ENCODE measurements at regions not wholly inside any gene's neighbourhood (a gene's known extent, or its start where the extent isn't known, plus 50 kb on each side); places are given as distances from the start of the nearest gene placed in this dataset.

DNA sequence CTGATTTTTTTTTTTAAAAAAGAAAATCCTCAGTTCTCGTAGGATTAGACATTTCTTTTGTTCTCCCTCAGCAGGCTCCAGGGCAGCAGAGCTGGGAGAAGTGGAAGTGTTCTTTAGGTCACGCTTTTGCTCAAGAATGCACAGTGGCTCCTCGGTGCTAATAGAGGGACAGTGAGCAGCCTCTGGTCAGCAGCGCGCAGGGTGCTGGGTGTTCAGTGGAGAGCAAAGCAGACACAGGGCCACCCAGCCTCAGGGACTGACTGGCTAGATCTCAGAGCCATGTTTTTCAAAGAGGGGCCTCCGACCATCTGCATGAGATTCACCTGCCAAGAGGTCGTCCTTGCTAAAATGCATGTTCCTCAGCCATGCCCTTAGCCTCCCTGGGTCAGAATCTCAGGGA, 218.8 kb downstream of the HAUS1 start:
- Histone ChIP-seq H3K4me1 (peaks cover 43% of the 10 kb centered on the region), H4K20me1 (ENCODE audit: low read depth) (no peaks in the 10 kb centered on the region), H3F3A (ENCODE audit: low read depth) (peaks cover 30% of the 10 kb centered on the region), H3K27me3 (no peaks in the 10 kb centered on the region), H3K4me2 (peak overlapping the region; percentile 66), H2AFZ (replicated peaks) (no peak overlapping the region), H3K27ac (peak overlapping the region; percentile 33), H3K36me3 (no peaks in the 10 kb centered on the region), H3K79me2 (ENCODE audit: low read depth) (no peaks in the 10 kb centered on the region), H3K9me3 (ENCODE audit: low read depth) (no peaks in the 10 kb centered on the region), H3K9ac (no peak overlapping the region), H3K4me3 (no peak overlapping the region)
- no peaks in the 10 kb centered on the region for H3K9me3 Mint-ChIP-seq
- H3K4me3 Mint-ChIP-seq = peak overlapping the region; percentile 37
- DNase-seq (ENCODE audit: low spot score) = peak; percentile 79
- H3K4me1 Mint-ChIP-seq = peaks cover 39% of the 10 kb centered on the region
- no peaks in the 10 kb centered on the region for H3K36me3 Mint-ChIP-seq
- H3K27ac Mint-ChIP-seq = no peak overlapping the region
- TF ChIP-seq EZH2 (IDR thresholded peaks at IDR 0.05) (no peak), EZH2phosphoT487 (IDR thresholded peaks at IDR 0.05) (no peak)
- TF ChIP-seq, protein P1, sequence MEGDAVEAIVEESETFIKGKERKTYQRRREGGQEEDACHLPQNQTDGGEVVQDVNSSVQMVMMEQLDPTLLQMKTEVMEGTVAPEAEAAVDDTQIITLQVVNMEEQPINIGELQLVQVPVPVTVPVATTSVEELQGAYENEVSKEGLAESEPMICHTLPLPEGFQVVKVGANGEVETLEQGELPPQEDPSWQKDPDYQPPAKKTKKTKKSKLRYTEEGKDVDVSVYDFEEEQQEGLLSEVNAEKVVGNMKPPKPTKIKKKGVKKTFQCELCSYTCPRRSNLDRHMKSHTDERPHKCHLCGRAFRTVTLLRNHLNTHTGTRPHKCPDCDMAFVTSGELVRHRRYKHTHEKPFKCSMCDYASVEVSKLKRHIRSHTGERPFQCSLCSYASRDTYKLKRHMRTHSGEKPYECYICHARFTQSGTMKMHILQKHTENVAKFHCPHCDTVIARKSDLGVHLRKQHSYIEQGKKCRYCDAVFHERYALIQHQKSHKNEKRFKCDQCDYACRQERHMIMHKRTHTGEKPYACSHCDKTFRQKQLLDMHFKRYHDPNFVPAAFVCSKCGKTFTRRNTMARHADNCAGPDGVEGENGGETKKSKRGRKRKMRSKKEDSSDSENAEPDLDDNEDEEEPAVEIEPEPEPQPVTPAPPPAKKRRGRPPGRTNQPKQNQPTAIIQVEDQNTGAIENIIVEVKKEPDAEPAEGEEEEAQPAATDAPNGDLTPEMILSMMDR (IDR thresholded peaks at IDR 0.05) = no peak
- H3K27me3 Mint-ChIP-seq (ENCODE audit: insufficient read depth, low read depth) = peaks cover 22% of the 10 kb centered on the region

- no peaks in the 10 kb centered on the region for H3K36me3 Mint-ChIP-seq
- peaks cover 39% of the 10 kb centered on the region for H3K4me1 Mint-ChIP-seq
- no peaks in the 10 kb centered on the region for H4K20me1 ChIP-seq (ENCODE audit: low read depth)
- no peaks in the 10 kb centered on the region for H3K36me3 ChIP-seq
- no peaks in the 10 kb centered on the region for H3K9me3 ChIP-seq (ENCODE audit: low read depth)
- no peaks in the 10 kb centered on the region for H3K9me3 Mint-ChIP-seq
- H3K4me3 ChIP-seq = no peak overlapping the region
- H3K27me3 Mint-ChIP-seq (ENCODE audit: insufficient read depth, low read depth) = peaks cover 23% of the 10 kb centered on the region
- peaks cover 30% of the 10 kb centered on the region for H3F3A ChIP-seq (ENCODE audit: low read depth)
- TF ChIP-seq, protein P1 (IDR thresholded peaks at IDR 0.05) = no peak
- no peak for TF ChIP-seq EZH2phosphoT487 (IDR thresholded peaks at IDR 0.05)
- no peak for TF ChIP-seq EZH2 (IDR thresholded peaks at IDR 0.05)
- DNase-seq (ENCODE audit: low spot score) = no peak
- H3K27ac Mint-ChIP-seq = peak overlapping the region; percentile 51
- H3K4me3 Mint-ChIP-seq = peak overlapping the region; percentile 30
- H3K27ac ChIP-seq = no peak overlapping the region
- H3K79me2 ChIP-seq (ENCODE audit: low read depth) = no peaks in the 10 kb centered on the region
- H3K4me2 ChIP-seq = peak overlapping the region; percentile 43
- H3K9ac ChIP-seq = no peak overlapping the region
- peaks cover 43% of the 10 kb centered on the region for H3K4me1 ChIP-seq
- peak overlapping the region; percentile 19 for H2AFZ ChIP-seq (replicated peaks)
- H3K27me3 ChIP-seq = no peaks in the 10 kb centered on the region
These were observed 220.1 kb downstream of the HAUS1 start for GRCh38 chr18:46324087-46324955.

GRCh38 chr18:46325895-46326294, 221.7 kb downstream of the HAUS1 start:
- DNase-seq (ENCODE audit: low spot score) = no peak
- no peaks in the 10 kb centered on the region for H3K79me2 ChIP-seq (ENCODE audit: low read depth)
- no peak overlapping the region for H2AFZ ChIP-seq (replicated peaks)
- no peak overlapping the region for H3K9ac ChIP-seq
- no peak overlapping the region for H3K4me3 Mint-ChIP-seq
- H4K20me1 ChIP-seq (ENCODE audit: low read depth) = no peaks in the 10 kb centered on the region
- no peaks in the 10 kb centered on the region for H3K9me3 ChIP-seq (ENCODE audit: low read depth)
- H3K4me3 ChIP-seq = no peak overlapping the region
- peaks cover 43% of the 10 kb centered on the region for H3K4me1 ChIP-seq
- H3F3A ChIP-seq (ENCODE audit: low read depth) = peaks cover 30% of the 10 kb centered on the region
- no peaks in the 10 kb centered on the region for H3K36me3 ChIP-seq
- H3K27me3 ChIP-seq = peaks cover 2% of the 10 kb centered on the region
- H3K9me3 Mint-ChIP-seq = no peaks in the 10 kb centered on the region
- H3K4me1 Mint-ChIP-seq = peaks cover 39% of the 10 kb centered on the region
- peaks cover 22% of the 10 kb centered on the region for H3K27me3 Mint-ChIP-seq (ENCODE audit: insufficient read depth, low read depth)
- H3K36me3 Mint-ChIP-seq = no peaks in the 10 kb centered on the region
- TF ChIP-seq, protein P1 (IDR thresholded peaks at IDR 0.05) = no peak
- TF ChIP-seq EZH2phosphoT487 (IDR thresholded peaks at IDR 0.05) (no peak), EZH2 (IDR thresholded peaks at IDR 0.05) (no peak)
- H3K27ac Mint-ChIP-seq = peak overlapping the region; percentile 91
- H3K27ac ChIP-seq = no peak overlapping the region
- H3K4me2 ChIP-seq = no peak overlapping the region
